ENCODE measurements at regions not wholly inside any gene's neighbourhood (a gene's known extent, or its start where the extent isn't known, plus 50 kb on each side); places are given as distances from the start of the nearest gene placed in this dataset.

GRCh38 chr4:116959045-116959444 is 126.3 kb downstream of the TRAM1L1 start:
- Histone ChIP-seq H3K27me3 (ENCODE audit: insufficient read depth, low read length) (no peaks in the 10 kb centered on the region), H3K9me3 (ENCODE audit: low read depth, low read length) (no peaks in the 10 kb centered on the region), H4K20me1 (ENCODE audit: insufficient read depth, low read length) (no peaks in the 10 kb centered on the region), H3K36me3 (ENCODE audit: insufficient read depth, low read length) (no peaks in the 10 kb centered on the region), H3K79me2 (ENCODE audit: insufficient read depth, low read length) (no peaks in the 10 kb centered on the region), H2AFZ (ENCODE audit: low read length) (no peak overlapping the region), H3K4me1 (ENCODE audit: insufficient read depth, low read length) (no peaks in the 10 kb centered on the region), H3K4me3 (ENCODE audit: insufficient read depth, low read length) (no peak overlapping the region), H3K27ac (ENCODE audit: low read depth, low read length) (no peak overlapping the region), H3K4me2 (ENCODE audit: insufficient read depth, low read length) (no peak overlapping the region)
- no peak for TF ChIP-seq CTCF (IDR thresholded peaks at IDR 0.05; ENCODE audit: extremely low read depth, low read depth, low read length)
- no peak for DNase-seq (ENCODE audit: insufficient read length, low spot score, missing footprints)

DNA sequence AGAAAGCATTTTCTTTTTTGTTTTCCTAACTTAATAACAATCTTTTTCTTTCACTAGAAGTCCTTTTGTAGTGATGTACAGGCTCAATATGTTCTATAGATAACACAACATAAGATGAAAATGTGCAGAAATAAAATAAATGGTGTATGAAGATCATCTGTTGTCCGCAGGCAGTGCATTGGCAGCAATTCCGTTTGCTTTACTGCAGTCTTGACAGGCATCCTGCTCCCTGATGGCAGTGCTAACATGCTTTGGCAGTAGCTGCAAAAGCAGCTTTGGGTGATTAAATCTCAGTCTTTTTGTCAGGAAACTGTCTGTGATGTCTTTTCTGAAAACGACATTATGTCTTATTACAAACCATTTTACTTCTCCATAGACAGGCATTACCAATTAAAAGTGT is 131.4 kb downstream of the TRAM1L1 start:
- H3K27ac ChIP-seq (ENCODE audit: low read depth, low read length) = no peak overlapping the region
- H3K27me3 ChIP-seq (ENCODE audit: insufficient read depth, low read length) = no peaks in the 10 kb centered on the region
- DNase-seq (ENCODE audit: insufficient read length, low spot score, missing footprints) = no peak
- no peak overlapping the region for H2AFZ ChIP-seq (ENCODE audit: low read length)
- no peaks in the 10 kb centered on the region for H4K20me1 ChIP-seq (ENCODE audit: insufficient read depth, low read length)
- H3K4me1 ChIP-seq (ENCODE audit: insufficient read depth, low read length) = no peaks in the 10 kb centered on the region
- H3K36me3 ChIP-seq (ENCODE audit: insufficient read depth, low read length) = no peaks in the 10 kb centered on the region
- no peak for TF ChIP-seq CTCF (IDR thresholded peaks at IDR 0.05; ENCODE audit: extremely low read depth, low read depth, low read length)
- H3K4me2 ChIP-seq (ENCODE audit: insufficient read depth, low read length) = no peak overlapping the region
- no peak overlapping the region for H3K4me3 ChIP-seq (ENCODE audit: insufficient read depth, low read length)
- H3K79me2 ChIP-seq (ENCODE audit: insufficient read depth, low read length) = no peaks in the 10 kb centered on the region
- no peaks in the 10 kb centered on the region for H3K9me3 ChIP-seq (ENCODE audit: low read depth, low read length)

DNA sequence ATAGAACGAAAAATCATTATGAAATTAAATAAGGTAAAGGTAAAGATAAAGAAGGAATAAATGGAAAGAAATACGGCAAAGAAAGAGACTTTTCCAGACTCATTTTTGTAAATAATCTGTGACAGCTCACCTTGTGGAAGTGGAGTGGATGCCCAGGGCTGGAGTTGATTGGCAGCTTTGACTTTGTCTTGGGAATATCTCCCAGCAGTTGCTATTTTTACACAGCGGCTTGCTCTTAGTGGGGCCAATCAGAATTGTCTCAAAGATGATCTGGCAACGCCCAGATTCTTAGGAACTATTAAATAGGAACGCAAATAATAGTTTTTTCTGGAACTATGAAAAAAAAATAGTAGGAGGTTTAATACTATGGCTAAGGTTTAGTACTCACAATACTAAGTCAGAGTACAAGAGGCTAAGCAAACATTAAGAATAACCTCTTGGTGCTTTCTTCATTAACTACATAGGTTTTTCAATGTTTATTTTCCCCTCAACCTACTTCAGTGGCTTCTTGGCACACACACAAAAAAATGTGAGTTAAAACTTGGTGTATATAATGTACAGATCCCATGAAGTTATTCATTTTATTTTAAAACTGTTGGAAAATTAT is 132.7 kb downstream of the TRAM1L1 start:
- Histone ChIP-seq H3K4me3 (ENCODE audit: insufficient read depth, low read length) (no peak overlapping the region), H3K36me3 (ENCODE audit: insufficient read depth, low read length) (no peaks in the 10 kb centered on the region)
- TF ChIP-seq CTCF (IDR thresholded peaks at IDR 0.05; ENCODE audit: extremely low read depth, low read depth, low read length) = no peak

GRCh38 chr4:116949856-116950255 is 135.5 kb downstream of the TRAM1L1 start:
- Histone ChIP-seq H3K4me1 (ENCODE audit: insufficient read depth, low read length) (no peaks in the 10 kb centered on the region), H4K20me1 (ENCODE audit: insufficient read depth, low read length) (no peaks in the 10 kb centered on the region), H3K79me2 (ENCODE audit: insufficient read depth, low read length) (no peaks in the 10 kb centered on the region), H3K4me3 (ENCODE audit: insufficient read depth, low read length) (no peak overlapping the region), H2AFZ (ENCODE audit: low read length) (no peak overlapping the region), H3K27me3 (ENCODE audit: insufficient read depth, low read length) (no peaks in the 10 kb centered on the region), H3K27ac (ENCODE audit: low read depth, low read length) (no peak overlapping the region), H3K9me3 (ENCODE audit: low read depth, low read length) (no peaks in the 10 kb centered on the region), H3K4me2 (ENCODE audit: insufficient read depth, low read length) (no peak overlapping the region), H3K36me3 (ENCODE audit: insufficient read depth, low read length) (no peaks in the 10 kb centered on the region)
- no peak for DNase-seq (ENCODE audit: insufficient read length, low spot score, missing footprints)
- TF ChIP-seq CTCF (IDR thresholded peaks at IDR 0.05; ENCODE audit: extremely low read depth, low read depth, low read length) = no peak

More for the DNA sequence above, 132.7 kb downstream of the TRAM1L1 start:
- no peak for DNase-seq (ENCODE audit: insufficient read length, low spot score, missing footprints)
- H3K4me2 ChIP-seq (ENCODE audit: insufficient read depth, low read length) = no peak overlapping the region
- H3K27me3 ChIP-seq (ENCODE audit: insufficient read depth, low read length) = no peaks in the 10 kb centered on the region
- H3K27ac ChIP-seq (ENCODE audit: low read depth, low read length) = no peak overlapping the region
- H2AFZ ChIP-seq (ENCODE audit: low read length) = no peak overlapping the region
- H3K9me3 ChIP-seq (ENCODE audit: low read depth, low read length) = no peaks in the 10 kb centered on the region
- no peaks in the 10 kb centered on the region for H3K4me1 ChIP-seq (ENCODE audit: insufficient read depth, low read length)
- H3K79me2 ChIP-seq (ENCODE audit: insufficient read depth, low read length) = no peaks in the 10 kb centered on the region
- no peaks in the 10 kb centered on the region for H4K20me1 ChIP-seq (ENCODE audit: insufficient read depth, low read length)

All from osteoblast (primary cell).